Esophagus squamous epithelium (tissue), 5 donors: ENCODE measurements at regions not wholly inside any gene's neighbourhood (a gene's known extent, or its start where the extent isn't known, plus 50 kb on each side); places are given as distances from the start of the nearest gene placed in this dataset.

ENCODE experiments used
- DNase-seq: peaks from one replicate; lab custom pipeline; 2025; lab: John Stamatoyannopoulos, UW
- H3K27ac ChIP-seq, 4 donors: fragments of 200-600 bp; sonication (generic); one replicate each; pipeline ENCODE4 v1.5.1; 2016 to 2019; ENCODE audit warnings: mild to moderate bottlenecking in 1 of 4
- H3K27me3 ChIP-seq, 4 donors: fragments of 200-600 bp; sonication (generic); 1 replicate in 3 of 4; 2 replicates in 1 of 4; pipeline versions ENCODE4 v1.5.1 to v1.6.0; 2017 to 2021; ENCODE audit warnings: antibody characterized with exemption in 1 of 4
- H3K36me3 ChIP-seq, 3 donors: fragments of 200-600 bp; sonication (generic); one replicate each; pipeline ENCODE4 v1.5.1; 2016 to 2019
- H3K4me1 ChIP-seq, 3 donors: fragments of 200-600 bp; sonication (generic); one replicate each; pipeline ENCODE4 v1.5.1; 2017 to 2019
- H3K4me3 ChIP-seq, 4 donors: fragments of 200-600 bp; sonication (generic); 1 replicate in 3 of 4; 2 replicates in 1 of 4; pipeline ENCODE4 v1.5.1; 2016 to 2019; ENCODE audit warnings: mild to moderate bottlenecking in 2 of 4, moderate library complexity in 1 of 4
- H3K9me3 ChIP-seq, 3 donors: fragments of 200-600 bp; sonication (generic); one replicate each; pipeline ENCODE4 v1.5.1; 2016 to 2019
- POLR2A ChIP-seq, 4 donors: fragments of 450-650 bp; IDR thresholded peaks; one replicate each; pipeline ENCODE4 v1.6.1; 2017; ENCODE audit warnings: antibody characterized with exemption in 4 of 4, mild to moderate bottlenecking in 4 of 4, moderate library complexity in 3 of 4
- WGBS, 2 donors: methylation state at CpG; one replicate each; pipeline ENCODE4 v1.1.5; 2018; 5-methylcytosine and 5-hydroxymethylcytosine counted together
- intact Hi-C: fragments of 100-400 bp; cut with DNase I; formaldehyde crosslinking; loops from one replicate; pipeline ENCODE4 v1.15.0; 2022
- TF ChIP-seq, protein P1 (sequence below), 6 experiments: fragments of 450-650 bp in 4 of 6; fragments of 200-600 bp in 2 of 6; sonication (generic) in 2 of 6; IDR thresholded peaks; one replicate each; pipeline ENCODE4 v1.5.1; 2016 to 2019; ENCODE audit warnings: antibody characterized with exemption in 6 of 6, mild to moderate bottlenecking in 4 of 6, moderate library complexity in 4 of 6
- donor health status: DM: yes; HTN: yes; CAD: no.

DNA sequence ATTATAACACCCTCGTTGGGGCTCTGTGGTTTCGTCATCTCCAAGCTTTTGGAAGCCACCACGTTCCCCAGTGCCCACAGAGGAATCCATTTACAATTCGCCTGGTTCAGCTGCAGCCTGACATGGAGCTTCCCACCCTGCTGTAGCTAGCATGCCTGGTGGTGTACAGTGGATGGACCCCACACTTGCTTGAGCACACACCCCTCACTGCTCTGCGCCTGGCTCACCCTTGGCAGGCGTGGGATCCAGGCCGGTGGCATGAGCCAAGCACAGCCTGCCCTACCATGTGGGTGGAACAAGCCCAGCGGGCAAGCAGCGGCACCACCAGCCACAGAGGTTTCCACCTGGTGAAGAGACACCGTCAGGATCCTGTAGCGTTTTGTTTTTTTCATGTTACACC is 1045.7 kb upstream of the CDH9 start:
- no peak overlapping the region for H3K27ac ChIP-seq
- no peak for TF ChIP-seq POLR2A (IDR thresholded peaks at IDR 0.05)
- TF ChIP-seq, protein P1, sequence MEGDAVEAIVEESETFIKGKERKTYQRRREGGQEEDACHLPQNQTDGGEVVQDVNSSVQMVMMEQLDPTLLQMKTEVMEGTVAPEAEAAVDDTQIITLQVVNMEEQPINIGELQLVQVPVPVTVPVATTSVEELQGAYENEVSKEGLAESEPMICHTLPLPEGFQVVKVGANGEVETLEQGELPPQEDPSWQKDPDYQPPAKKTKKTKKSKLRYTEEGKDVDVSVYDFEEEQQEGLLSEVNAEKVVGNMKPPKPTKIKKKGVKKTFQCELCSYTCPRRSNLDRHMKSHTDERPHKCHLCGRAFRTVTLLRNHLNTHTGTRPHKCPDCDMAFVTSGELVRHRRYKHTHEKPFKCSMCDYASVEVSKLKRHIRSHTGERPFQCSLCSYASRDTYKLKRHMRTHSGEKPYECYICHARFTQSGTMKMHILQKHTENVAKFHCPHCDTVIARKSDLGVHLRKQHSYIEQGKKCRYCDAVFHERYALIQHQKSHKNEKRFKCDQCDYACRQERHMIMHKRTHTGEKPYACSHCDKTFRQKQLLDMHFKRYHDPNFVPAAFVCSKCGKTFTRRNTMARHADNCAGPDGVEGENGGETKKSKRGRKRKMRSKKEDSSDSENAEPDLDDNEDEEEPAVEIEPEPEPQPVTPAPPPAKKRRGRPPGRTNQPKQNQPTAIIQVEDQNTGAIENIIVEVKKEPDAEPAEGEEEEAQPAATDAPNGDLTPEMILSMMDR (IDR thresholded peaks at IDR 0.05) = no peak
- no peaks in the 10 kb centered on the region for H3K36me3 ChIP-seq
- DNase-seq = no peak
- H3K9me3 ChIP-seq = no peaks in the 10 kb centered on the region
- no peaks in the 10 kb centered on the region for H3K27me3 ChIP-seq
- H3K4me1 ChIP-seq = no peaks in the 10 kb centered on the region
- 77 to 87% methylated on average over 6 to 8 of the region's 11 CpGs for WGBS, 2 donors
- intact Hi-C loops = no loop called here
- H3K4me3 ChIP-seq = no peak overlapping the region

GRCh38 chr5:28082610-28083009 is 1044.2 kb upstream of the CDH9 start:
- Histone ChIP-seq H3K27ac (no peak overlapping the region), H3K36me3 (no peaks in the 10 kb centered on the region)
- intact Hi-C loops = no loop called here

GRCh38 chr5:28077291-28078240 is 1039.2 kb upstream of the CDH9 start:
- 86 to 89% methylated on average over 9 of the region's 44 CpGs for WGBS, 2 donors

More at GRCh38 chr5:28082610-28083009, 1044.2 kb upstream of the CDH9 start:
- no peak for DNase-seq
- Histone ChIP-seq H3K4me1 (no peaks in the 10 kb centered on the region), H3K9me3 (peaks cover 0 to 6% (median 0%) of the 10 kb centered on the region in 3 donors), H3K4me3 (no peak overlapping the region), H3K27me3 (no peaks in the 10 kb centered on the region)
- TF ChIP-seq POLR2A (IDR thresholded peaks at IDR 0.05) = no peak
- TF ChIP-seq, protein P1 (IDR thresholded peaks at IDR 0.05) = no peak
- 58% methylated on average over 3 of the region's 3 CpGs; no CpG with 5 or more reads in 1 of the 2 donors for WGBS, 2 donors

GRCh38 chr5:28066856-28067255 is 1028.5 kb upstream of the CDH9 start:
- H3K4me3 ChIP-seq = no peak overlapping the region
- H3K36me3 ChIP-seq = no peaks in the 10 kb centered on the region
- intact Hi-C loops = no loop called here
- DNase-seq = no peak
- TF ChIP-seq, protein P1 (IDR thresholded peaks at IDR 0.05) = no peak
- TF ChIP-seq POLR2A (IDR thresholded peaks at IDR 0.05) = no peak
- no peaks in the 10 kb centered on the region for H3K4me1 ChIP-seq
- no peak overlapping the region for H3K27ac ChIP-seq
- H3K9me3 ChIP-seq = peaks cover 0 to 13% (median 0%) of the 10 kb centered on the region in 3 donors
- WGBS, 2 donors = 20 to 60% methylated on average over 1 of the region's 3 CpGs
- no peaks in the 10 kb centered on the region for H3K27me3 ChIP-seq

More at GRCh38 chr5:28077291-28078240, 1039.2 kb upstream of the CDH9 start:
- intact Hi-C loops = no loop called here
- Histone ChIP-seq H3K9me3 (peaks cover 0 to 15% (median 0%) of the 10 kb centered on the region in 3 donors), H3K4me3 (no peak overlapping the region), H3K27ac (no peak overlapping the region), H3K27me3 (no peaks in the 10 kb centered on the region), H3K36me3 (no peaks in the 10 kb centered on the region), H3K4me1 (no peaks in the 10 kb centered on the region)
- no peak for TF ChIP-seq POLR2A (IDR thresholded peaks at IDR 0.05)
- TF ChIP-seq, protein P1 (IDR thresholded peaks at IDR 0.05) = no peak
- no peak for DNase-seq

GRCh38 chr5:28065656-28066055 is 1027.3 kb upstream of the CDH9 start:
- intact Hi-C loops = no loop called here
- no peaks in the 10 kb centered on the region for H3K36me3 ChIP-seq
- H3K27me3 ChIP-seq = no peaks in the 10 kb centered on the region
- no peak for DNase-seq
- no peak for TF ChIP-seq POLR2A (IDR thresholded peaks at IDR 0.05)
- TF ChIP-seq, protein P1 (IDR thresholded peaks at IDR 0.05) = no peak
- H3K4me3 ChIP-seq = no peak overlapping the region
- peaks cover 0 to 13% (median 0%) of the 10 kb centered on the region in 3 donors for H3K9me3 ChIP-seq
- no peak overlapping the region for H3K27ac ChIP-seq
- no peaks in the 10 kb centered on the region for H3K4me1 ChIP-seq
